PC-3 (cell line): ENCODE measurements at regions not wholly inside any gene's neighbourhood (a gene's known extent, or its start where the extent isn't known, plus 50 kb on each side); places are given as distances from the start of the nearest gene placed in this dataset.

Source experiments
- ATAC-seq: fragments of 200-7000 bp; cut with Tn5 transposase; 2 replicates; pipeline ENCODE4 v1.9.1; 2020; ENCODE audit warnings: mild to moderate bottlenecking, moderate library complexity
- BruUV-seq: library from RNA; stranded (reverse); fragments of 400-500 nt; replicated peaks from 2 replicates; lab custom pipeline; 2021; lab: Mats Ljungman, UMichigan
- CTCF ChIA-PET: fragments of 300-600 bp; sonication (Branson Sonifier 250); formaldehyde crosslinking; loops from one replicate; lab custom pipeline; 2022; ENCODE audit warnings: antibody characterized with exemption; lab: Charles Lee
- POLR2A ChIA-PET: fragments of 300-600 bp; sonication (Branson Sonifier 250); formaldehyde crosslinking; loops from one replicate; lab custom pipeline; 2022; ENCODE audit warnings: antibody characterized with exemption; ENCODE audit not compliant: unreplicated experiment; lab: Charles Lee
- DNase-seq: peaks from one replicate; pipeline ENCODE4 v3.0.0-alpha.2; 2015
- H2AFZ ChIP-seq: fragments of 300-600 bp; sonication (generic); 2 replicates; pipeline ENCODE4 v1.6.0; 2016; ENCODE audit warnings: antibody characterized with exemption, low read length
- H3F3A ChIP-seq: fragments of 300-600 bp; sonication (generic); one replicate; pipeline ENCODE4 v1.6.0; 2017; ENCODE audit warnings: antibody characterized with exemption, low read length, control low read depth, mild to moderate bottlenecking; ENCODE audit not compliant: unreplicated experiment
- H3K27ac ChIP-seq: fragments of 300-600 bp; sonication (generic); 2 replicates; pipeline ENCODE4 v1.5.1; 2016; ENCODE audit warnings: mild to moderate bottlenecking, low read length
- H3K27me3 ChIP-seq: fragments of 300-600 bp; sonication (generic); 2 replicates; pipeline ENCODE4 v1.6.1; 2016; ENCODE audit warnings: low read length, mixed read lengths
- H3K36me3 ChIP-seq: fragments of 300-600 bp; sonication (generic); 2 replicates; pipeline ENCODE4 v1.6.1; 2016; ENCODE audit warnings: low read depth, mixed run types, low read length, mixed read lengths
- H3K4me1 ChIP-seq: fragments of 300-600 bp; sonication (generic); 2 replicates; pipeline ENCODE4 v1.5.1; 2016; ENCODE audit warnings: low read length; ENCODE audit not compliant: insufficient read depth
- H3K4me2 ChIP-seq: fragments of 300-600 bp; sonication (generic); 2 replicates; pipeline ENCODE4 v1.6.0; 2016; ENCODE audit warnings: low read length
- H3K4me3 ChIP-seq: fragments of 300-600 bp; sonication (generic); 2 replicates; pipeline ENCODE4 v1.5.1; 2016; ENCODE audit warnings: mild to moderate bottlenecking, low read length, mixed read lengths
- H3K79me2 ChIP-seq: fragments of 300-600 bp; sonication (generic); 2 replicates; pipeline ENCODE4 v1.6.1; 2017; ENCODE audit warnings: low read length, mixed read lengths
- H3K9ac ChIP-seq: fragments of 300-600 bp; sonication (generic); 2 replicates; pipeline ENCODE4 v1.6.0; 2016; ENCODE audit warnings: mild to moderate bottlenecking, low read length
- H3K9me2 ChIP-seq: fragments of 300-600 bp; sonication (generic); replicated peaks from 2 replicates; pipeline ENCODE4 v1.6.1; 2016; ENCODE audit warnings: mixed run types, low read length, mixed read lengths
- H3K9me3 ChIP-seq: fragments of 300-600 bp; sonication (generic); 2 replicates; pipeline ENCODE4 v1.6.1; 2016; ENCODE audit warnings: low read length, mixed read lengths
- H4K20me1 ChIP-seq: fragments of 300-600 bp; sonication (generic); 2 replicates; pipeline ENCODE4 v1.6.1; 2016; ENCODE audit warnings: low read length, mixed read lengths
- CTCF ChIP-seq: fragments of 300-600 bp; sonication (generic); conservative IDR thresholded peaks from 2 replicates; pipeline ENCODE4 v1.5.1; 2017; ENCODE audit warnings: antibody characterized with exemption, low read depth, mild to moderate bottlenecking, low read length
- EZH2 ChIP-seq: fragments of 300-600 bp; sonication (generic); IDR thresholded peaks from one replicate; pipeline ENCODE4 v1.6.1; 2017; ENCODE audit warnings: antibody characterized with exemption, mild to moderate bottlenecking, low read length; ENCODE audit not compliant: unreplicated experiment
- EZH2phosphoT487 ChIP-seq: fragments of 300-600 bp; sonication (generic); IDR thresholded peaks from 2 replicates; pipeline ENCODE4 v1.6.1; 2018; ENCODE audit warnings: mild to moderate bottlenecking, antibody characterized with exemption, low read length, borderline replicate concordance
- intact Hi-C: fragments of 100-400 bp; cut with micrococcal nuclease; formaldehyde crosslinking; loops from 2 replicates; pipeline ENCODE4 v1.9.0; 2023

DNA sequence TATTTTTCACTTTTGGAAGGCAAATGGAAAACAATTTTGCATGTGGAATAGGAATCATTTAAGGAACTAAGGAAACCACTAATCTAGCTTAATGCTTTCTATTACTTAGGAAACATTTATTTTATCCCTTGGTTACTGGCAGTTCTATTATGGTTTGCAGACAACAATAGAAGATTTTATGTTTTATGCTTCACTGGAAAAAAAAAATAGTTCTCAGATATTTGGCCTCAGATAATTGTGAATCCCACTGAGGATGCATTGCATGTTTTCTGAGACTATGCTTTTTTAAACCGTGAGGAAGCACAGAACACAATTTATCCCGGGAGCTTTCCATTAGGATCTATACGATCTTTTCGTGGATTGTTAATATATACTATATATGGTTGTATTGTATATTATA, 356.9 kb downstream of the CSNK1G3 start:
- ChIA-PET POLR2A (no interaction called here), CTCF (no interaction called here)
- no peaks in the 10 kb centered on the region for H3K79me2 ChIP-seq
- H3K9me2 ChIP-seq, result no peaks in the 10 kb centered on the region
- no peak overlapping the region for H3K4me2 ChIP-seq
- intact Hi-C loops, result no loop called here
- H3K4me1 ChIP-seq, result no peaks in the 10 kb centered on the region
- no peaks in the 10 kb centered on the region for H3F3A ChIP-seq
- no peaks in the 10 kb centered on the region for H3K36me3 ChIP-seq
- no TSS peak for BruUV-seq
- TF ChIP-seq CTCF, result no peak
- no peak for TF ChIP-seq EZH2
- no peak for TF ChIP-seq EZH2phosphoT487
- H3K9me3 ChIP-seq, result no peaks in the 10 kb centered on the region
- ATAC-seq, result no peak
- no peak overlapping the region for H2AFZ ChIP-seq
- no peak overlapping the region for H3K9ac ChIP-seq
- no peak for DNase-seq
- no peaks in the 10 kb centered on the region for H4K20me1 ChIP-seq
- no peaks in the 10 kb centered on the region for H3K27me3 ChIP-seq
- no peak overlapping the region for H3K27ac ChIP-seq
- H3K4me3 ChIP-seq, result no peak overlapping the region

GRCh38 chr5:123868267-123868666, 356.3 kb downstream of the CSNK1G3 start:
- Histone ChIP-seq H3K9ac (no peak overlapping the region), H3K36me3 (no peaks in the 10 kb centered on the region), H3K79me2 (no peaks in the 10 kb centered on the region), H3K27ac (no peak overlapping the region), H3K9me2 (no peaks in the 10 kb centered on the region), H4K20me1 (no peaks in the 10 kb centered on the region), H3K4me1 (no peaks in the 10 kb centered on the region), H3K4me3 (no peak overlapping the region), H3F3A (no peaks in the 10 kb centered on the region), H3K9me3 (no peaks in the 10 kb centered on the region), H3K27me3 (no peaks in the 10 kb centered on the region), H3K4me2 (no peak overlapping the region), H2AFZ (no peak overlapping the region)
- ATAC-seq (no peak), DNase-seq (no peak)
- TF ChIP-seq CTCF (no peak), EZH2 (no peak), EZH2phosphoT487 (no peak)
- intact Hi-C loops, result no loop called here
- ChIA-PET CTCF (no interaction called here), POLR2A (no interaction called here)
- BruUV-seq, result no TSS peak

DNA sequence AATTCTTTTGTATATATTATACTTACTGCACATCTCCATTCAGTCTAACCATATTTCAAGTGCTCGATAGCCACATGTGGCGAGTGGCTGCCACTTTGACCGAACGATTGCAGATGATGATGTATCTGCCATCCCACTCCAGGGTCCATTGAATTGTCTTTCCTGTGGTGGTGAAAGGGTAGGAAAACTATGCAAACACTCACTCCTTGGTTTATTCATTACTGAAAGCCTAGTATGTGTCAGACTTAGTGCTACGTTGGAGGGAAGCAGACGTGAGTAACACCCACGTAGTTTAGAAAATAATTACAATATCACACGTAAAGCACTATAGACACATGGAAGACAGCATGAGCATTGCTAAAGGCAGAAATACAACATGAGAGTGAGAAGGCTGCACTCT, 353.7 kb downstream of the CSNK1G3 start:
- no TSS peak for BruUV-seq
- no peak overlapping the region for H3K27ac ChIP-seq
- intact Hi-C loops, result no loop called here
- TF ChIP-seq CTCF (no peak), EZH2 (no peak)
- CTCF ChIA-PET, result no interaction called here
- no peaks in the 10 kb centered on the region for H3F3A ChIP-seq
- ATAC-seq (no peak), DNase-seq (no peak)
- POLR2A ChIA-PET, result no interaction called here
- H3K4me1 ChIP-seq, result no peaks in the 10 kb centered on the region
- H4K20me1 ChIP-seq, result no peaks in the 10 kb centered on the region
- no peaks in the 10 kb centered on the region for H3K79me2 ChIP-seq
- H3K4me2 ChIP-seq, result no peak overlapping the region
- H3K9me3 ChIP-seq, result no peaks in the 10 kb centered on the region
- H3K4me3 ChIP-seq, result no peak overlapping the region
- H3K27me3 ChIP-seq, result no peaks in the 10 kb centered on the region
- no peak overlapping the region for H2AFZ ChIP-seq
- H3K36me3 ChIP-seq, result no peaks in the 10 kb centered on the region
- H3K9ac ChIP-seq, result no peak overlapping the region
- H3K9me2 ChIP-seq, result no peaks in the 10 kb centered on the region
